HG03097 (cell line): ENCODE measurements at regions not wholly inside any gene's neighbourhood (a gene's known extent, or its start where the extent isn't known, plus 50 kb on each side); places are given as distances from the start of the nearest gene placed in this dataset.

Source experiments
- ATAC-seq: cut with Tn5 transposase; IDR thresholded peaks from one replicate; pipeline ENCODE4 v1.9.1; 2021; ENCODE audit not compliant: unreplicated experiment, low FRiP score

DNA sequence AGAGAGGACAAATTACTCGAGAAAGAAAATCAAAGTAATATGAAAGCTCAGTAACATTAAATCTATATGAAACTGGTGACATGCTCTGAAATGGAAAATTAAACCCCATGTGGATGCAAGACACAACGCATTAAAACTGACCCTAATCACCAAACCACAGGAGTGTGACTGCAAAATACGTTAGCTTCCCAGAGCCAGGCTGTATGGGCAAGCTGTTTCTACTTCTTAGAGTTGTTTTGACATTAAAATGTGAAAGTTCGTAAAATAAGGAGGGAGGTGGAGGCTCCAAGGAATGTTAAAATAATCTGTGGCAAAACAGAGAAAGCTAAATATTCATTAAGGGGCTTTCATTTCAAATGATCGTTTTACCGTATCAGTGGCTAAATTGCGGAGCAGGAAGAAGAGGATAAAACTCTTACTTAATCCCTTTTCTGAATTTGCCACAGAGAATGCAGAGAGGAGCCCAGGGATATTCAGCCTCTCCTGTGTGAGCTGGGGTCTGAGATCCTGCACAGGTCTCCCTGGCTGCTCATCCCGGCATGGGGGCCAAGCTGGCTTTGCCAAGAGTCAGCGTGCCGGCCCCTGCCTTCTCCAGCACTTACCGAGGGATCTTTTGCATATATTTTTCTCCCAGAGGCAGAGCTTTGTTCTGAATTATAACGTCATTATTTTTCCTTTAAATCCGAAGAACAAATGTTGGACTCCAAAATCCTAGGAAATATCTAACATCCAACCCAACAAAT, 239.8 kb upstream of the THBS1 start:
- no peak for ATAC-seq

DNA sequence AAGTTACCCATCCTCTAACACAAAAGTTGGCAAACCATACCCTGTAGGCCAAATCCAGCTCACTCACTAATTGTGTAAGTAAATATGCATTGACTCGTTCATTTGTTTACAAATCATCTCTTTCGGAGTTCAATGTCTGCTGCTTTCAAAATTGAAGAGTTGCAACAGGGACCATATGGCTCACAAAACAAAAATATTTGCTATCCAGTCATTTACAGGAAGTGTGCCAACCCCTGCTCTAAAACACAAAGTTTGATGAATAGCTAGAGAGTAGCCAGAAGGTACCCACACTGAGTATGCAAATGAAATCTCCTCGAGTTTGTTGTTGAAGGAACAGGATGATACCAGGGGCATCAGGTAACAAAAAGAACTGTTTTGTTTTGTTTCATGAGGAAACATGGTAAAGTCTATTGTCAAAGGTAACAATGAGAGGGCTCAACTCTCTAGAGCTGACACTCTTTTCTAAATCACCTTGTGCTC, 236.2 kb upstream of the THBS1 start:
- ATAC-seq: no peak

- ATAC-seq: no peak
Measured at GRCh38 chr15:39345176-39345575, 235.7 kb upstream of the THBS1 start.

DNA sequence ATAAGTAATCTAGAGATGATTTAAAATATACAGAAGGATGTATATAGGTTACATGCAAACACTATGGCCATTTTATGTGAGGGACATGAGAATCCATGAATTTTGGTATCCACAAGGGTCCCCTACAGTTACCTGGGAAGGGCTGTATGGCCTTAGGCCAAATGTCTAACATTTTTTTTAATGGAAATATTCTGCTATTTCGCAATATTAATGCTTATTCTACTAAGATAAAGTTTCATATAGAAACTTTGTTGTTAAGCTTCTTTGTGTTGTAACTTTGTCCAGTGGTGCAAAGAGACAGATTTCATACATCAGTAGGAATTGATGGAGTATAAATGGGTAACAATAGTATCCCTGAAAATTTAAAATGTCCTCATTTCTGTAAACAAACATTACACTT, 233.4 kb upstream of the THBS1 start:
- no peak for ATAC-seq

DNA sequence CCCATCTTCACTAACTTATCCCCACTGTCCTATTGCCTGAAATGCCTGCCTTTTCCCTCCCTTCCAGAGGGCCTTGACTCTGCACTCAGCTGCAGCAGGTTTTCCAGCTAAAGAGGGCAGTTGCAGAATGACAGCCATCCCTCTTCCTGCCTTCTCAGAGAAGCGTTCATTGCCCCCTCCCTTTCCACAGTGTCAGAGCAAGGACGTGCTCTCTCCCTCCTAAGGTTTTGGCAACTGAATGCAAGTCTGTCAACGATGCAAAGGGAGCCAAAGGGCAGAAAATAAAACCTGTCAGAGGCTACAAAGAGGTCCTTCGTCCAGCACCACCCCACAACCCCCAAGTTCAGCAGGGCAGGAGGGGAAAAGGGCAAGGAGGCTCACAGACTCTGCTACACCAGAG, 230.1 kb upstream of the THBS1 start:
- no peak for ATAC-seq

- no peak for ATAC-seq
Measured at GRCh38 chr15:39354189-39354588, 226.7 kb upstream of the THBS1 start.

DNA sequence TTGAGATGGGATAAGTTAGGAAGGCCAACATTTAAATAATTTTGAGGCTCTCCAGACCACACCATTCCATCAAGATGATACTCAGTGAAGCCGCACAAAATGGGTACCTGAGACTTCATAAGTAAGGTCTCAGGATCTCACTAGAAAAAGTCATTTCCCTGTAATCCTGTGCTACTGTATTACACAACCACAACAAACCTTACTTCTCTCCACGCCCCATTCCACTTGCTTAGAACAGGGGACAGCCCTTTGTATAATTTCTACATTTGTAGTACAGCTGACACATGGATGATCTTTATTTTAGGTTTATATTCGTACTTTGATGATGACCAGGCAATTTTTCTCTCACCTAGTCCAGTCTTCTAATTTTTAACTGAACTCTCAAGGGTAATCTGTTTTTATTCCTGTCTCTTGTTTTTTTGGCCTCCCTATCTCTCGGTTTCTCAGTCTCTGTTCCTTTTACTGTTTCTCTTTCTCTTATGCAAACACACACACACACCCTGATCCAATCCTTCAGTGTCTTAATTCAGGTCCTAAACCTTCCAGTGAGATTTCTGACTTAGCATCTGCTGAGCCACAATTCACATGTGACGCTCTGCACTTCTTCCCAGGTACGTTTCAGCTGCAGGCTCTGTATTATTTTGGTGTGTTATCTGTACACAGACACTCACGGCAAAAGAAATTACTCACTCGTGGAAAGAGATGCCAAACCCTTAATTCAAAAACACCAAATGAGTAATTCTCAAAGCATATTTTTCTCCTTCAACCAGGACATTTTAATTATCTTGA, 223.2 kb upstream of the THBS1 start:
- no peak for ATAC-seq

DNA sequence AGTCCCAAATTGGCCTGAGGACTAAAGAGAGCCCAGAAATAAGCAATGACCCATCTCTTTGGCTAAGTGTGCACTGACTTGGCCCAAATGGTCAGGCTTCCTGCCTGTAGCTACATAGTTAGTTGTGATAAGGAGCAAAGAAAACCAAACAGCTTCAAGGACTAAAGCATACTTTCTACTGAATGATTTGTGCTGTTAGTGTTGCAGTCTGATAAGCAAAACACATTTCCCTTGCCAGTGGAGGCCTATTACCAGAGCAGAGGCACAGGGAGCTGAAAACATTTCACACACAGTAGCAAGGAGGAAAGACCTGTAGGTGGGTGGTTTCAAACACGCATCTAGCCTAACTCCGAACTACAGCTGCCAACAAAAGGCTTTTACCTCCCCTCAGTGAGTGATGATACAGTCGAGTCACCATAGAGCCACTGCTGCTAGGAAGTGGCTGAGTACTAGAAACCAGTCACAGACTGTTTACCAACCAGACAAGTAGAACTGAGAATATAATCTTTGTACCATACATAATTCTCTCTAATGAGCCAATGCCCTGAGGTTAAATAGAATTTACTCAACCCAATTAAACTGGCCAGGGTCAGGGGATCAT, 222.3 kb upstream of the THBS1 start:
- ATAC-seq: no peak

DNA sequence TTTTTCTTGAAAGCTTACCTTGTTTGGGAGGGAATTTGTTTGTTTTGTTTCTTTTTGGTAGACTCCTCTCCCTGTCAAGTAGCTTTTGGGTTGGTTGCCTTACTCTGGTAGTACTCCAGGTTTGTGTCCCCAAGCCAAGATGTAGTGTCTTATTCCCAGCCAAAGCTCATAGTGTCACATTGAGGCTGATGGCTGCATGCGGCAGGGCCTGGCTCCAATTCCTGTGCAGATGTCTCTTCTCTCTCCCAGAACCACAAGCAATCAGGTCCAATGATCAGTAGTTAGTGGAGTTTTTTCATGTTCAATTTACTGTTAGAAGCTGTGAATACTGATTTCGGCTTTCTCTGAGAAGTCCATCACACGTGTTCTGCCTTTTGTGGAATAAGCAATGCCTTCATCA, 221.1 kb upstream of the THBS1 start:
- ATAC-seq: no peak

- ATAC-seq: no peak
Measured at GRCh38 chr15:39360452-39360851, 220.4 kb upstream of the THBS1 start.

DNA sequence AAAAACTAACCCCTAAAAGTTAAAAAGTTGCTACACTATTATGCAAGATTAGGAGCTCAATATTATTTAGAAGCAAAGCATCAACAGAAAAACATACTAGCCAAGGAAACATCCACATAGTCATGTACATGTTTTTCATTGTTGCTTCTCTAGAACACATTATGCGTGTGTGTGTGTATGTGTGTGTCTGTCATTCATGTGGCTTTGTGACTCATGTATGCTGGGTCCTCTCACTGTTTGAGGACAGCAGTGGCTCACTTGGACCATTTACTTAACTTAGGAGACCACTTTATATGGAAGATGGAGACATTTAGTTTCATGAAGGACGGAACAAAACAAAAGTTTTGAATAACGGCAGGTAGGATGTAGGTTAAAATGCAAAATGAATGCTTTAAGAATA, 219.4 kb upstream of the THBS1 start:
- no peak for ATAC-seq

GRCh38 chr15:39362821-39363561, 217.9 kb upstream of the THBS1 start:
- ATAC-seq: no peak

GRCh38 chr15:39363761-39364586, 216.9 kb upstream of the THBS1 start:
- no peak for ATAC-seq

DNA sequence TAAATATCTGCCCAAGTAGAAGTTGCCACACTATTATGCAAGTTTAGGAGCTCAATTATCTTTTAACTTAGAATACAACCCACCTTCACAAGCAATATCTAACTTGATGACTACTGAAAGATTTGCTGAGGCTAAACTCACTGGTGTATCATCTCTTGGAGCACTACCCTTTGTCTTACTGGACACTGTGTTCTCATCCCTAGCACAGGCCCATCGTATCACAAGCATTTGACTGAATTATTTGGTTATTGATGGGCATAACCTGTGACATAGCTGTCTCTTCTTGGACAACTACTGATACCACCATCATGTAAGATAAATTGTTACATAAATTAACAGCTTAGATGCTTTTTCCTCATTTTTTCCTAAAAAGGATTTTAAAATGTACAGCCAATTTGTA, 216.2 kb upstream of the THBS1 start:
- no peak for ATAC-seq

DNA sequence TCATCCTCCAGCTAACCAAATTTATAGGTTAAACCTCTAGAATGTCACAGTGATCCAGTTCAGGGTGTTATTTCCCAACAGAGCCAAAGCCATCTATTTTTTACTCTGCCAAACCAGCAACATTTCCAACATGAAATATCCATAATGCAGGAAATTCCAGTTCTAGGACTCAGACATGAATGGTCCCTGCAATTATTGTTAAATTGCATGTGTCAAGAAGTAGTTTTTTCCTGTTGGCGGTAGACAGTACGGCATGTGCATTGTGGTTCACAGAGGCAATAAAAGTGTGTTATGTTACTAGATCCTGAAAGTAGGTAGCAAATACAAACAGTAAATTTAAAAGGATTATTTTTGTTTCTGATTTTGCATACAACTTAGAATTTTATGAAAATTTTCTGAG, 215.7 kb upstream of the THBS1 start:
- ATAC-seq: no peak

- ATAC-seq: no peak
Measured at GRCh38 chr15:39365873-39366272, 215.0 kb upstream of the THBS1 start.

DNA sequence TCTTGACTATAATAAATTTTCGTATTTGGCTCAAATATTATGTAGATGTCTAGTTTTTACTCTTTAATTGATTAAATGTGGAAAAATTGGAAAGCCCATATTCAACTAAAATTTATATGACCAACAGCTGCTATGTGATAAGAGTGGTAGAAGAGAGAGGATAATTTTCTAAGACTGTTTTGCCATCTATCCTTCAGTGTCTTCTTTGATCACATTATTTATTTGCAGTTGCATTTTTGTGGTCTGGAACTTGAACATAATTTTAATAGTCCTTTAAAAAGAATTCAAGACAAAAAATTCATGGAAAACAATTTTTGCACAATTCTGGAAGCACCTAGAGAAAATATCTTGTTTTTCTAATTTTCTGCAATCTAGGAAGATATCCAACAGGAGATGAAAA, 213.3 kb upstream of the THBS1 start:
- no peak for ATAC-seq

DNA sequence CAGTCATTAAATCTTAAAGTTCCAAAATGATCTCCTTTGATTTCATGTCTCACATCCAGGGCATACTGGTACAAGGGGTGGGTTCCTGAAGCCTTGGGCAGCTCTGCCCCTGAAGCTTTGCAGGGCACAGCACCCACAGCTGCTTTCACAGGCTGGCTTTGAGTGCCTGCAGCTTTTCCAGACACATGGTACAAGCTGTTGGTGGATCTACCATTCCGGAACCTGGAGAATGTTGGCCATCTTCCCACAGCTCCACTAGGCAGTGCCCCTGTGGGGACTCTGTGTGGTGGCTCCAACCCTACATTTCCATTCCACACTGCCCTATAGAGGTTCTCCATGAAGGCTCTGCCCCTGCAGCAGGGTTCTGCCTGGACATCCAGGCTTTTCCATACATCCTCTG, 211.1 kb upstream of the THBS1 start:
- ATAC-seq: no peak

DNA sequence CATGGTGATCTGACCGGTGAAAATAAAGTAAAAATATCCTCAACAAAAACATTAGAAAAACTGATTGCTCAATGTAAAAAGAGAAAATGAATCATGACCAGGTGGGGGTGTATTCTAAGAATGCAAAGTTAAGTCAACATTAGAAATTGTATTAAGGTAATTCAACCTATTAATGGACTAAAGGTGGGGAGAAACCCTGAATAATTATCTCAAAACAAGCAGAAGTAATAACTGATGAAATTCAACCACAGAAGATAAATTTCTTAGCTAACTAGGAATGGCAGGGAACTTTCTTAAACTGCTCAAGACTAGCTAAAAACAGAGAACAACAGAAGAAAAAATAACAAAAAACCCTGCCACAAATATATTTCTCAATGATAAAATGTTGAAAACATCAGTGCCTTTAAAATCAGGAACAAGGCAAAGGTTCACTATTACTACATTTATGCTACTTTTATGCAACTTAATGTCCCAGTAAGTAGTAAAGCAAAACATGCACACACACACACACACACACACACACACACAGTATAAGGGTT, 204.4 kb upstream of the THBS1 start:
- ATAC-seq: no peak

DNA sequence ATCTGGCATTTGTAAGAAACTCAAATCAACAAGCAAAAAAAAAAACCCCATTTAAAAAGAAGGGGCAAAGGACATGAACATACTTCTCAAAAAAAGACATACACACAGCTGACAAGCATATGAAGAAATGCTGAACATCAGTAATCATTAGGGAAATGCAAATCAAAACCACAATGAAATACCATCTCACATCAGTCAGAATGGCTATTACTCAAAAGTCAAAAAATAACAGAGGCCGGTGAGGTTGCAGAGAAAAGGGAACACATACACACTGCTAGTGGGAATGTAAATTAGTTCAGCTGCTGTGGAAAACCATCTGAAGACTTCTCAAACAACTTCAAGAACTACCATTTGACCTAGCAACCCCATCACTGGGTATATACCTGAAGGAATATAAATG, 199.4 kb upstream of the THBS1 start:
- ATAC-seq: no peak
